HUES64 (cell line): ENCODE measurements at regions not wholly inside any gene's neighbourhood (a gene's known extent, or its start where the extent isn't known, plus 50 kb on each side); places are given as distances from the start of the nearest gene placed in this dataset.
A peak's percentile ranks its signal among the peaks of the same experiment; 100 is the strongest.

Experiments
- H3K27ac ChIP-seq: 2 replicates; pipeline ENCODE4 v1.7.0; 2013; ENCODE audit warnings: low read depth, low read length, inconsistent platforms
- H3K27me3 ChIP-seq: 2 replicates; pipeline ENCODE4 v1.6.1; 2013; ENCODE audit warnings: mild to moderate bottlenecking, low read length; ENCODE audit not compliant: insufficient read depth
- H3K36me3 ChIP-seq: 2 replicates; pipeline ENCODE4 v1.6.1; 2013; ENCODE audit warnings: mild to moderate bottlenecking, low read length; ENCODE audit not compliant: insufficient read depth
- H3K4me1 ChIP-seq: 2 replicates; pipeline ENCODE4 v1.6.1; 2013; ENCODE audit warnings: mild to moderate bottlenecking, low read length, moderate library complexity; ENCODE audit not compliant: insufficient read depth
- H3K4me3 ChIP-seq: 2 replicates; pipeline ENCODE4 v1.5.1; 2013; ENCODE audit warnings: mild to moderate bottlenecking, low read length, moderate library complexity
- H3K9ac ChIP-seq: 2 replicates; pipeline ENCODE4 v1.6.1; 2013; ENCODE audit warnings: mild to moderate bottlenecking, low read depth, low read length
- H3K9me3 ChIP-seq: 2 replicates; pipeline ENCODE4 v1.6.1; 2013; ENCODE audit warnings: low read depth, low read length; ENCODE audit not compliant: insufficient read depth
- WGBS: fragments of 150-250, 120-280 bp; methylation state at CpG from one replicate; pipeline ENCODE4 v1.1.7; 2013; ENCODE audit warnings: missing lambda C conversion rate; 5-methylcytosine and 5-hydroxymethylcytosine counted together

- no peaks in the 10 kb centered on the region for H3K27me3 ChIP-seq
- no peak overlapping the region for H3K4me3 ChIP-seq
- H3K9ac ChIP-seq: no peak overlapping the region
- no peaks in the 10 kb centered on the region for H3K36me3 ChIP-seq
- 96% methylated on average over 1 of the region's 2 CpGs for WGBS
- H3K9me3 ChIP-seq: no peaks in the 10 kb centered on the region
- H3K27ac ChIP-seq: no peak overlapping the region
- H3K4me1 ChIP-seq: peaks cover 15% of the 10 kb centered on the region
Observed at GRCh38 chr6:55696501-55696900, 117.5 kb upstream of the HMGCLL1 start.

GRCh38 chr6:55696041-55696440, 117.0 kb upstream of the HMGCLL1 start:
- WGBS: 94% methylated on average over 2 of the region's 2 CpGs
- no peaks in the 10 kb centered on the region for H3K27me3 ChIP-seq
- no peaks in the 10 kb centered on the region for H3K36me3 ChIP-seq
- H3K9me3 ChIP-seq: no peaks in the 10 kb centered on the region
- no peak overlapping the region for H3K27ac ChIP-seq
- H3K4me1 ChIP-seq: peaks cover 15% of the 10 kb centered on the region
- H3K4me3 ChIP-seq: no peak overlapping the region
- no peak overlapping the region for H3K9ac ChIP-seq

DNA sequence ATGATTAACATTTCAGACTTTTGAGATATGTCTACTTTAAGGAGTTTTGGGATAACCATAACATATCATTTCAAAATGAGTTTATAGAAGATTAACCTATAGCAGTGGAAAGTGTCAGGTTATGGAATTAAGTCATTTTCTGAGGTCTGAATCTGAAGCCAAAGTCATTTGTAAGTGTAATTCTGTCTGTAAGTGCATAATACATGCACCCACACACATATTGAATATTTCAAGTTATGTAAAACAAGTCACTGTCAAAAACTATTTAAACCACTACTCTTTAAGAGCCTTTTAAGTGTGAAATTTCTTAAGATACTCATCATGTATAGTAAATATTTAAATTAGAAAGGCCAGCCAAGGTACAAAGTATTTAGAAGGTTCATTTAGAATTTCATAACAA, 115.8 kb upstream of the HMGCLL1 start:
- Histone ChIP-seq H3K27me3 (no peaks in the 10 kb centered on the region), H3K4me3 (no peak overlapping the region), H3K4me1 (peaks cover 15% of the 10 kb centered on the region), H3K9ac (no peak overlapping the region), H3K27ac (peak overlapping the region; percentile 15; the same call in 1 of the 2 replicates), H3K9me3 (no peaks in the 10 kb centered on the region), H3K36me3 (no peaks in the 10 kb centered on the region)

DNA sequence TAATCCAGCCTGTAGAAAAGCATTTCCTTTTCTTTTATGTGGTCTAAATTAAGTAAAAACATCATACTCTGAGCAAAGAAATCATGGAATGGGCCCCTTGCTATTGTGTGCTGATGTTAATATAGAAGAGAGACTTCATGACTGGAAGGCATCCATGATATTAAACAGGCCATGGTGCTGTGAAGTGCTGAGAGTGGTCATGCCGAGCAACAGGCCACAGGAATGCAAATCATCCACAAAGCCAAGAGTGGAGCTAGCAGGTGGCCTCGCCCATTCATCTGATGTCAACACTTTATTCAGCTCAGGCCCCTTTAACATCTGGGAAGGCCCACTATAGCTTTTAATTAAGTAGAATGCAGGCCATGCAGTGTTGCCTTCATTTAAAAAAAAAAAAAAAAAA, 115.2 kb upstream of the HMGCLL1 start:
- Histone ChIP-seq H3K4me1 (peaks cover 15% of the 10 kb centered on the region), H3K27ac (peak overlapping the region; percentile 59)
- WGBS: 30% methylated on average over 2 of the region's 2 CpGs

DNA sequence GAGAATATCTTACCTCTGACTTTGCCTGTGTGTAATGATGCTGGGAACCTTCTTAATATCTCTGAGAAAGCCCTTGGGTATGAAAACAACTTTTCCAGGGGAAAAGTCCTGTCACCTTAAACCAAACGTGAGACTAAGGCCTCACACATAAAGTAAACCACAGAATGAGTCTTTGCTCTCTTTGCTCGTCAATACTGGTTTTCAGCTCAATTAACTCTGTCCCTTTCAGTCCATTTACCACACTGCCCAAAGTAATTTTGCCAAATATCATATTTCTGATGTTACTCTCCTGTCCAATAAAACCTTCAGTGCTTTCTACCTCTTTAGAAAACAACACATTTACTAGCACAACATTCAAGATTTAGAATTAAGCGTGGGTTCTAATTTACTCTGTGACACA, 100.5 kb upstream of the HMGCLL1 start:
- H3K36me3 ChIP-seq: no peaks in the 10 kb centered on the region
- H3K27me3 ChIP-seq: no peaks in the 10 kb centered on the region
- H3K27ac ChIP-seq: no peak overlapping the region
- no peak overlapping the region for H3K9ac ChIP-seq
- H3K9me3 ChIP-seq: peaks cover 17% of the 10 kb centered on the region
- 79% methylated on average over 3 of the region's 3 CpGs for WGBS
- H3K4me1 ChIP-seq: peaks cover 9% of the 10 kb centered on the region; the same call in 1 of the 2 replicates
- no peak overlapping the region for H3K4me3 ChIP-seq

More for the DNA sequence above, 115.2 kb upstream of the HMGCLL1 start:
- H3K9me3 ChIP-seq: no peaks in the 10 kb centered on the region
- H3K9ac ChIP-seq: no peak overlapping the region; the same call in 1 of the 2 replicates
- no peaks in the 10 kb centered on the region for H3K36me3 ChIP-seq
- H3K27me3 ChIP-seq: no peaks in the 10 kb centered on the region
- no peak overlapping the region for H3K4me3 ChIP-seq

- Histone ChIP-seq H3K4me1 (peaks cover 9% of the 10 kb centered on the region; the same call in 1 of the 2 replicates), H3K4me3 (no peak overlapping the region), H3K27me3 (no peaks in the 10 kb centered on the region), H3K9me3 (peaks cover 8% of the 10 kb centered on the region), H3K9ac (no peak overlapping the region), H3K36me3 (no peaks in the 10 kb centered on the region), H3K27ac (no peak overlapping the region)
- 71% methylated on average over 6 of the region's 8 CpGs for WGBS
Observed at GRCh38 chr6:55678330-55679224, 99.6 kb upstream of the HMGCLL1 start.

GRCh38 chr6:55676736-55677135, 97.7 kb upstream of the HMGCLL1 start:
- no peak overlapping the region for H3K27ac ChIP-seq
- no peak overlapping the region for H3K9ac ChIP-seq
- no peaks in the 10 kb centered on the region for H3K27me3 ChIP-seq
- no peak overlapping the region for H3K4me3 ChIP-seq
- 98% methylated on average over 5 of the region's 5 CpGs for WGBS
- peaks cover 10% of the 10 kb centered on the region for H3K4me1 ChIP-seq
- no peaks in the 10 kb centered on the region for H3K9me3 ChIP-seq
- H3K36me3 ChIP-seq: no peaks in the 10 kb centered on the region

DNA sequence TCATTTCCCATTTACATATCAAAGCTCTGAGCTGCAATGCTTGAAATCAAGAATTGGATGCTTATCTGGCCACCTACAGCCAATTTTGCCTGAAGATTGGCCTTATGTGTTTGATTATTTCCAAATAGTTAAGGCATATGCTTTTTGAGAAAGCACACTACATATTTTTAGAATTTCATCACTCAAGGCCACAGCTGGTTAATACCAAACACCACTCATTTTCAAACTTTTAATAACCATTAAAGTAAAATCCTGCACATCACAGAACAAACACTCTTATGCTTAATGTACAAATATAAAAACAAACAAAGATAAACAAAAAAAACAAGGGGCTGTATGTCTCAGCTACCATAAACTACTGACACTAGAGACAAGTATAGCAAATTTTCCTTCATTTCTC, 96.9 kb upstream of the HMGCLL1 start:
- no peaks in the 10 kb centered on the region for H3K9me3 ChIP-seq
- H3K4me3 ChIP-seq: no peak overlapping the region
- no peaks in the 10 kb centered on the region for H3K36me3 ChIP-seq
- no peak overlapping the region for H3K9ac ChIP-seq
- no peak overlapping the region for H3K27ac ChIP-seq
- peaks cover 16% of the 10 kb centered on the region for H3K4me1 ChIP-seq
- no peaks in the 10 kb centered on the region for H3K27me3 ChIP-seq

- Histone ChIP-seq H3K27me3 (no peaks in the 10 kb centered on the region), H3K9me3 (no peaks in the 10 kb centered on the region), H3K9ac (no peak overlapping the region), H3K36me3 (no peaks in the 10 kb centered on the region), H3K4me3 (no peak overlapping the region), H3K4me1 (peaks cover 20% of the 10 kb centered on the region), H3K27ac (no peak overlapping the region)
- WGBS: 87% methylated on average over 1 of the region's 1 CpG
Observed at GRCh38 chr6:55674672-55675071, 95.7 kb upstream of the HMGCLL1 start.

- Histone ChIP-seq H3K36me3 (no peaks in the 10 kb centered on the region), H3K9ac (no peak overlapping the region), H3K27me3 (no peaks in the 10 kb centered on the region), H3K4me3 (no peak overlapping the region), H3K4me1 (peaks cover 11% of the 10 kb centered on the region; the same call in 1 of the 2 replicates), H3K27ac (no peak overlapping the region), H3K9me3 (no peaks in the 10 kb centered on the region)
- WGBS: 87% methylated on average over 5 of the region's 5 CpGs
Observed at GRCh38 chr6:55670850-55671413, 91.9 kb upstream of the HMGCLL1 start.

- peaks cover 4% of the 10 kb centered on the region; the same call in 1 of the 2 replicates for H3K9me3 ChIP-seq
- no peak overlapping the region for H3K27ac ChIP-seq
- 97% methylated on average over 1 of the region's 1 CpG for WGBS
- peaks cover 11% of the 10 kb centered on the region; the same call in 1 of the 2 replicates for H3K4me1 ChIP-seq
- no peaks in the 10 kb centered on the region for H3K27me3 ChIP-seq
- no peak overlapping the region for H3K4me3 ChIP-seq
- H3K9ac ChIP-seq: no peak overlapping the region
- no peaks in the 10 kb centered on the region for H3K36me3 ChIP-seq
Observed at GRCh38 chr6:55669028-55669427, 90.0 kb upstream of the HMGCLL1 start.
